HG02884 (cell line): ENCODE measurements at regions not wholly inside any gene's neighbourhood (a gene's known extent, or its start where the extent isn't known, plus 50 kb on each side); places are given as distances from the start of the nearest gene placed in this dataset.
"Not testable (repeated sequence)": the region's sequence is repeated elsewhere in the genome, so short reads cannot be mapped to it uniquely, and the experiment has no call there.

ENCODE experiments used
- ATAC-seq: cut with Tn5 transposase; IDR thresholded peaks from one replicate; pipeline ENCODE4 v1.9.1; 2021; ENCODE audit warnings: mild to moderate bottlenecking, moderate library complexity; ENCODE audit not compliant: unreplicated experiment

DNA sequence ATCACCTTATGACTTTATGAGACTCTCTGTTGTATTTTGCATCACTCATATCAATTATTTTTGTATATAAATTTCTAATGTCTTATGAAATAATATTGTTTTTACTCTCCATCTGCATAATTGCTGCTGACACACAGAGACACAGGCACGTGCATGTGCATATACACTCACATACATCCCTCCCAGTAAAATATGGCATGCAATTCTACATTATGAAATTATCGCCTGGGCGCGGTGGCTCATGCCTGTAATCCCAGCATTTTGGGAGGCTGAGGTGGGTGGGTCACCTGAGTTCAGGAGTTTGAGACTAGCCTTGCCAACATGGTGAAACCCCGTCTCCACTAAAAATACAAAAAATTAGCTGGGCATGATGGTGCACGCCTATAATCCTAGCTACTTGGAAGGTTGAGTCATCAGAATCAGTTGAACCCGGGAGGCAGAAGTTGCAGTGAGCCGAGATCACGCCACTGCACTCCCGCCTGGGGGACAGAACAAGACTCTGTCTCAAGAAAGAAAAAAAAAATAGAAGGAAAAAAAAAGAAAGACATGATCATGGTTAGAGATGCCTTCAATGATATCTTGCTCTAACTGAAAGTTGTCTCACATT lies 96.7 kb upstream of the LUZP2 start:
- ATAC-seq = no peak

DNA sequence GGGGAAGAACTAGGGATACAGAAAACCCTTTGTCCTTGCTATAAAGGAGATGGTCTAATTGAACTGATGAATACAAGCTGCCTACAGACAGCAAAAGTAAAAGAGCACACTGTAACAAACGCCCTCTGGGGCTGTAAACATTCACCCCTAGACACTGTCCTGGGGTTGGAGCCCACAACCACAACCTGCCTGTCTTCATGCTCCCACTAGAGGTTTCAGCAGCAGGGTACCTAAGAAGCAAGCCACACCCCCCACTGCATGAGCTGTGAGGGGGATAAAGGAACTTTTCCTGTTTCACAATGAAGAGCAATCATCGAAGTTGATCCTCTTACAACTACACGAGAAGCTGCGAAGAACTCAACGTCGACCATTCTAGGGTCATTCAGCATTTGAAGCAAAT lies 90.5 kb upstream of the LUZP2 start:
- no peak for ATAC-seq

DNA sequence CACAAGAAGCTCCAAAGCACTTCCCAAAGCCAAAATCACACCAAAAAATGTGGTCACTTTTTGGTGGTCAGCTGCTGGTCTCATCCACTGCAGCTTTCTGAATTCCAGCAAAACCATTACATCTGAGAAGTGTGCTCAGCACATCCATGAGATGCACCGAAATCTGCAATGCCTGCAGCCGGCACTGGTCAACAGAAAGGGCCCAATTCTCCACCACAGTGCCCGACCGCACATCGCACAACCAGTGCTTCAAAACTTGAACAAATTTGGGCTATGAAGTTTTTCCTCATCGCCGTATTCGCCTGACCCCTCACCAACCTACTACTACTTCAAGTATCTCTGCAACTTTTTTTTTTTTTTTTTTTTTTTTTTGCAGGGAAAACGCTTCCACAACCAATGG lies 89.9 kb upstream of the LUZP2 start:
- no peak for ATAC-seq

DNA sequence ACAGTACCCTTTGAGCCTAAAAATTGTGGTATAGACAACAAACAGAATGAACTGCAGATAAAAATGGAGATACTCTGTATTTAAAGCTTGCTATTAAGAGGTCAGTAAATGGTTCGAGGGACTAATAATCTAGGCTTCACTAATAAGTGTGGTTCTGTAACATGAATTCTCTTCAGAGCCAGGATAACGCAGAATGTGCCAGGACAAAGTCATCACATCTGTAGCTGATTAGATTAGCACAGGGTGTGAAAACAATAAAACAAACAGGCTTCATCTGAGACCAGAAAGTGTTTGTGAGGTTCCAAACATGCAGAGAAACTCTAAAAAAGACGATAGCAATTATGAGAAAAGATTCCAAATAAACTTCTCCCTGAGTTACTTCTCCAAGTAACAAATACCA lies 89.1 kb upstream of the LUZP2 start:
- no peak for ATAC-seq

DNA sequence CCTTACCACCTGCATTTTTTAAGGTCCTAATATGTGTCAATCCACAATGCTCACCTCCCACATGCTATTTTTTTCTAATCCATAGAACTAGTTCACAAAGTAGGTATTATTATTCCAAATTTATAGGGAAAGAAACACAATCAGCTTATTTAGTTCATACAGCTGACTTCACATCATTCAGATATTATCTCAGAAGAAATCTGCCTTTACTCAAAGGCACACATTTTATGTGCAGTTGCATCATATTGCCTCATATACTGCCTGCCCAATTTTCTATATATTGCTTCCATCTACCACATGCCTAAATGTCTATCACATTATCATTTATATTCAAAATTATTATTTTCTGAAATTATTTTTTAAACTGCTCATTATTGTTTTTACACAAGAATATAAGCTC lies 88.7 kb upstream of the LUZP2 start:
- ATAC-seq = no peak

DNA sequence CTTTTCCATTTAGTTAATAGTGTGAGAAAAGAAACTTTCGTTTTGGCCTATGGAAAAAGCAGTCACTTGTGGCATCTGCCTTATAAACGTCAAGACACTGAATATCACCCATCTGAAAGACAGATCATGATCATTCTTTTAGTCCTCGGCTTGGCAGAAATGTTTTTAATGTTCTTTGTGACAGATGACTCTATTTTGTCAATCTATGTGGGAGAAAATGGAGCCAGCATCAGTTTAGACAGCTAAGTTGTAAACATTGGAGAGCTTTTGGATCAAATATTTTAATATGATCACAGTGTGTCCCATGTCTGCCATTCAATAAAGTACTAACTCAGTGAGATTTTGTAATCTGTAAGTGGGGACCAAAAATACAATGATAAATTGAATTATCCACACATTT lies 85.1 kb upstream of the LUZP2 start:
- no peak for ATAC-seq

DNA sequence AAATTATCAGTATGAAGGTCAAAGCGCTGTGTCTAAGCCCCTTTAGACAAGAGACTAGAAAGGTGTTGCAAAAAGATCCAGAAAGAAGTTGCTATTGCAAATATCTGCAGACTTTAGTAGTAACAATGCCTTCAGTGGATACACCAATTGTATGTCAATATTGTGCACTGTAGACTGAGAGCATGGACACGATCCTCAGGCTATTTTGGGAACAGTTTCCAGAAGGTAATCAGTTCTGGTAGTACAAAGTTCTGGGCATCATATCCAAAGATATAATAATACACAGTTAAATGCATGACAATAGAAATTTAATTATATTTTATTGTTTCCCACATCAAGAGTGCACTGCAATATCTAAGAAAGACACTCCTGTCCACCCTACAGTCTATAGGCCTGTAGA lies 84.1 kb upstream of the LUZP2 start:
- ATAC-seq = no peak

DNA sequence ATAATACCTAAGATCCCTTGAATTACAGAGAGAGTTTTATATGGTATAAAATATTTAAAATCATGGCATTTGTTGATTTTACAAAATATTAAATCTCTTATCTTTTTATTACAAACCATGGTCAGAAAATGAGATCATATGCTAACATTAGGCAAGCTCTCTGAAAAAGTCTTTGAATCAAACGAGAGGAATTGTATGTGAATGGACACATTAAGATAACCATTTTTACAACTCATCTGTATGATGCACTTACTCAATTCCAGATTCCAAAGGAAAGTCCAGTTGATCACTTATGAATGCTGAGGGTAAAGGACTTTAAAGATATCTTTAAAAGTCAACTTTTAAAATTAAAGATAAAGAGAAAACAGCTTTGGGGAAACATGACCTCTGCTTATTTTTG lies 83.5 kb upstream of the LUZP2 start:
- no peak for ATAC-seq

DNA sequence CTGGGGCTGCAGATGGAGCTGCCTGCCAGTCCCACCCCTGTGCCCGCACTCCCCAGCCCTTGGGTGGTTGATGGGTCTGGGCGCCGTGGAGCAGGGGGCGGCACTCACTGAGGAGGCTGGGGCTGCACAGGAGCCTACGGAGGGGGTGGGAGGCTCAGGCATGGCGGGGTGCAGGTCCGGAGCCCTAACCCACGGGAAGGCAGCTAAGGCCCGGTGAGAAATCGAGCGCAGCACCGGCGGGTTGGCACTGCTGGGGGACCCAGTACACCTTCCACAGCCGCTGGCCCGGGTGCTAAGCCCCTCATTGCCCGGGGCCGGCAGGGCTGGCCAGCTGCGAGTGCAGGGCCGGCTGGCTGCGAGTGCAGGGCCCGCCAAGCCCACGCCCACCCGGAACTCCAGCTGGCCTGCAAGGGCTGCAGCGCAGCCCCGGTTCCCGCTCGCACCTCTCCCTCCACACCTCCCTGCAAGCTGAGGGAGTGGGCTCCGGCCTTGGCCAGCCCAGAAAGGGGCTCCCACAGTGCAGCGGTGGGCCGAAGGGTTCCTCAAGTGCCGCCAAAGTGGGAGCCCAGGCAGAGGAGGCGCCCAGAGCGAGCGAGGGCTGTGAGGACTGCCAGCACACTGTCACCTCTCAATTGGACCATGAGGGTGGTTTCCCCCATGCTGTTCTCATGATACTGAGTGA lies 80.8 kb upstream of the LUZP2 start:
- not testable (repeated sequence) for ATAC-seq

DNA sequence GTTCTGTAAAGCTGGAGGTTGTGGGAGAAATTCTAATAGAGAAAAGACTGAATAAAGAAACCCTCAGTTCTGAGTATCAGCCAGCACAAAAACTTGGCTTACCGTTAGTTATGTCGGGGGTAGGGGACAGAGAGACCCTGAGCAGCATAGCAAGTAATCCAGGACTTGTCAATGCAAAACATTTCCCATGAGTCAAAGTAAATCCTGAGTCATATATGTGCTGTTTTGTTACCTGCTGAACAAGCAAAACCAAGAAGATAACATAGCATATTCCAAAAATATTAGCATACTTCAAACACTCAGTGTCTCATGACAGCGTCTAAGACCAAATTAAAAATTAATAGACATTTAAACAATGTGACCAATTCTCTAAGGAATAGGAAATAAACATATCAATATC lies 75.1 kb upstream of the LUZP2 start:
- ATAC-seq = no peak

DNA sequence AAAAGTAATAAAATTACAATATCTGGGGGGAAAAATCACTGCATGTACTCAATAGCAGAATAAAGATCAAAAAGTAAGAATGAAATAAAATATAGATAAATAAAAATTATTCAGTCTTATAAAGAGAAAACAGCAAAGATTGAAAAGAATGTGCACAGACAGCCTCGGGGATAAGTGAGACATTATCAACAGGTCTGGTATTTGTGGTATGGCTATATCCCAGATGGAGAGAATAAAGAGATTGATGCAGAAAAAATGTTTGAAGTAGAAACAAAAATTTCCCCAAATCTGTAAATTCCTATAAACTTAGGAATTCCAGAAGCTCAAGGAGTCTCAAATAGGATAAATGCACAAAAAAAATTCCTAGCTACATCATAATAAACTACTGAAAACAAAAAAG lies 74.5 kb upstream of the LUZP2 start:
- ATAC-seq = no peak

DNA sequence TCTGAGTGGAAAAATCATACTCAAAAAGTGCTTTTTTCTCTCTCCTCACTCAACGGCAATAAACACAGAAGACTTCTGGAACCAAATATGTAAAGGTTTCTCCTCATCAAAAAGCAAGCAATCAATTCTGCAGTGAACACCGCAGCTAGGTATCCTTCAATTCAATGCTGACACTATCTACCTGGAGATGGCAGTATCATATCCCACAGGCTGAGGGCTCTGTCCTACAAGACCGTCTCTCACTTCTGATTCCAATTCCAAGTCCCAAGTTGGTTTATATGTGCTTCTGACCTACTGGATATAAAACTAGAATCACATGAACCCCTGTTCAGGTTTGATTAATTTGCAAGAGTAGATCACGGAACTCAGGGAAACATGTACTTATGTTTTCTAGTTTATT lies 59.7 kb upstream of the LUZP2 start:
- ATAC-seq = no peak
